Activated T-helper 2 cell treated with anti-CD3 and anti-CD28 coated beads, Interferon-gamma antibody, Interleukin-2, Interleukin-4, amounts not matched to agents 10 μg/mL and 5 μg/mL and 100 μg/mL, durations not matched to agents 14 hours and 24 hours and 36 hours (primary cell): ENCODE measurements at regions not wholly inside any gene's neighbourhood (a gene's known extent, or its start where the extent isn't known, plus 50 kb on each side); places are given as distances from the start of the nearest gene placed in this dataset.

Experiments
- DNase-seq: peaks from one replicate; pipeline ENCODE4 v3.0.0; 2021; ENCODE audit warnings: low spot score
- H3K27ac Mint-ChIP-seq: one replicate; pipeline ENCODE4 v1.8.0; 2021; ENCODE audit warnings: mixed read lengths
- H3K27me3 Mint-ChIP-seq: one replicate; pipeline ENCODE4 v1.8.0; 2021; ENCODE audit warnings: low read depth, mixed read lengths
- H3K36me3 Mint-ChIP-seq: one replicate; pipeline ENCODE4 v1.8.0; 2021; ENCODE audit warnings: low read depth, mixed read lengths
- H3K4me1 Mint-ChIP-seq: one replicate; pipeline ENCODE4 v1.8.0; 2021; ENCODE audit warnings: low read depth, mixed read lengths
- H3K4me3 Mint-ChIP-seq: one replicate; pipeline ENCODE4 v1.8.0; 2021; ENCODE audit warnings: low read depth, mild to moderate bottlenecking, moderate library complexity, mixed read lengths
- H3K9me3 Mint-ChIP-seq: one replicate; pipeline ENCODE4 v1.8.0; 2021; ENCODE audit warnings: mixed read lengths
- intact Hi-C: fragments of 100-400 bp; cut with micrococcal nuclease; formaldehyde crosslinking; loops from one replicate; pipeline ENCODE4 v1.15.1; 2023

DNA sequence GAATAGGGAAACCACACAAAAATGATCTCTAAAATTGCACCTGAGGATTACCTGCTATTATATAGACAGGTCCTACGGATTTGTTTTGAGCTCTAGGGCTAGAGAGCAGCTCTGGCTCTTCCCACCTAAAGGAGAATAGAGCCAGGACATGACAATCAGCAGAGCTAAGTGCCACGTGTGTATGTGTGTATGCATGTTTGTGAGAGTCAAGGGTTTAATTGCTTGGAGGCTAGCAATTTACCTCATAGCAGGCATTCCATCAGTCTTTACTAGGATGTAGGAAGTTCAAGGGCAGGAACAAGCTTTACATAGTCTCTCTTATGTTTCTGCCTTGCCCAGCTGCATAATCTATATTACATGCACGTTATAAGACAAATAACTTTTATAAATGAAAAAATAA lies 498.2 kb downstream of the NSUN3 start:
- Mint-ChIP-seq H3K9me3 (no peaks in the 10 kb centered on the region), H3K4me1 (no peaks in the 10 kb centered on the region), H3K27me3 (no peaks in the 10 kb centered on the region), H3K36me3 (no peaks in the 10 kb centered on the region), H3K27ac (no peak overlapping the region), H3K4me3 (no peak overlapping the region)
- no peak for DNase-seq
- intact Hi-C loops: no loop called here

DNA sequence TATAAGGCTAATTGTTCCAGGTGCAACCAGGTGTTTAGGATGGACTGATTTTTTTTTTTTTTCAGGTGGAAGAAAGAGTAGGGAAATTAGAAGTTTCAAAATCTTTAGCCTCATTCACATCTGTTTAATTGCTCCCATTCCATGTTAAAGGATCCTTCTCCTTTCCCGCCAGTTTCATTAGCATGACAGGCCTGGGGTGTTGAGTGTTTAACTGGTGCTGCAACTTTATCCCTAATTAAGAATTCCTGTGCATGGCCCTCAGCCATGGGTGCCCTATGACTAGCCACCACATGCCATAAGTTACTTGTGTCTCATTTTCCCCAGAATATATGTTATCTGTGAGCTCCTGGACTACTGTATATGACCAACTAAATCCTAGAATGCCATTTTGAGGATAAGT lies 501.4 kb downstream of the NSUN3 start:
- H3K9me3 Mint-ChIP-seq: peaks cover 5% of the 10 kb centered on the region
- H3K36me3 Mint-ChIP-seq: no peaks in the 10 kb centered on the region
- no peak for DNase-seq
- no peak overlapping the region for H3K4me3 Mint-ChIP-seq
- H3K4me1 Mint-ChIP-seq: no peaks in the 10 kb centered on the region
- no peak overlapping the region for H3K27ac Mint-ChIP-seq
- intact Hi-C loops: no loop called here
- H3K27me3 Mint-ChIP-seq: no peaks in the 10 kb centered on the region

DNA sequence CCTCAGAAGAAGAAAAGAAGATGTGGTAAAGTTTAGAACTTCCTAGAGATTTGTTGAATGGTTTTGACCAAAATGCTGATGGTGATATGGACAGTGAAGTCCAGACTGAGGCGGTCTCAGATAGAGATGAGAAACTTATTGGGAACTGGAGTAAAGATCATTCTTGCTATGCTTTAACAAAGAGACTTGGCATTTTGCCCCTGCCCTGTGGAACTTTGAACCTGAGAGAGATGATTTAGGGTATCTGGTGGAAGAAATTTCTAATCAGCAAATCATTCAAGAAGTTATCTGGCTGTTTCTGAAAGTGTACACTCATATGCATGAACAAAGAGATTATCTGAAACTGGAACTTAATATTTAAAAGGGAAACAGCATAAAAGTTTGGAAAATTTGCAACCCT lies 505.2 kb downstream of the NSUN3 start:
- Mint-ChIP-seq H3K27ac (no peak overlapping the region), H3K4me3 (no peak overlapping the region), H3K36me3 (no peaks in the 10 kb centered on the region), H3K4me1 (no peaks in the 10 kb centered on the region), H3K9me3 (peaks cover 7% of the 10 kb centered on the region), H3K27me3 (no peaks in the 10 kb centered on the region)
- intact Hi-C loops: no loop called here
- DNase-seq: no peak

DNA sequence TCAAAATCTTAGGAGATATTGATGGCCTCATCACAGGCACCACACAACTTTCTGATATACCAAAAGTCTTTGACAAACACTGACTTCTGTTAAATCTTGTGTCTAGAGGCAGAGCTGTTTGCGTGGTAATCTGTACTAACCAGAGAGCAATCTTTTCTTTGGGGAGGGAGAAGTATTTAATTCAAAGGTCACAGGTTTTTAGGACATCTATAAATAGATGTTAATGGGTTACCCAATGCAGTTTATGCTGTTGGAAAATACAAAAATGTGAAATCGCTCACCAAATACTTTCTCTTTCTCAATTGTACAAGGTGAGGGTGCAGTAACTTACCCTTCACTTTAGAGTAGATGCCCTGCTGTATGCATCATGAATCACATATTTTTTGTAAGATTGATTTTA lies 510.5 kb downstream of the NSUN3 start:
- H3K36me3 Mint-ChIP-seq: no peaks in the 10 kb centered on the region
- no peaks in the 10 kb centered on the region for H3K4me1 Mint-ChIP-seq
- H3K4me3 Mint-ChIP-seq: no peak overlapping the region
- peaks cover 14% of the 10 kb centered on the region for H3K9me3 Mint-ChIP-seq
- no peaks in the 10 kb centered on the region for H3K27me3 Mint-ChIP-seq
- no peak overlapping the region for H3K27ac Mint-ChIP-seq
- DNase-seq: no peak
- intact Hi-C loops: no loop called here

DNA sequence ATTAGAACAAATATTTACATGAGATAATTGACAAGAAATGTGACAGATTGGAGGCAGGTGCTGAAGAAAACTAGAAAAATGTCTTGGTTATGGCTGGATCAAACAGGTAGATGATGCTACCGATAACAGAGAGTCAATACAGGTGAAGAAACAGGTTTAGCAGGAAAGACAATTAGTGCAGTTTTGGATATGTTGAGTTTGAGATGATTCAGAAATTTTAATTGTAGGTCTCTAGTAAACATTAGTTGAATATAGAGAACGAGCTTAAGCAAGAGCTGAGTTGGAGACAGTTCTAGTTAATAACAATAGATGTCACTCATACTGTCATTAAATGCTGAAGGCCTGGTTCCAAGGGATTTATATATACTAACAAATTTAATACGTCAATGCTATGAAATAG lies 524.4 kb downstream of the NSUN3 start:
- H3K4me1 Mint-ChIP-seq: no peaks in the 10 kb centered on the region
- H3K9me3 Mint-ChIP-seq: peaks cover 19% of the 10 kb centered on the region
- intact Hi-C loops: no loop called here
- no peak overlapping the region for H3K4me3 Mint-ChIP-seq
- no peak for DNase-seq
- H3K27ac Mint-ChIP-seq: no peak overlapping the region
- H3K27me3 Mint-ChIP-seq: no peaks in the 10 kb centered on the region
- no peaks in the 10 kb centered on the region for H3K36me3 Mint-ChIP-seq

DNA sequence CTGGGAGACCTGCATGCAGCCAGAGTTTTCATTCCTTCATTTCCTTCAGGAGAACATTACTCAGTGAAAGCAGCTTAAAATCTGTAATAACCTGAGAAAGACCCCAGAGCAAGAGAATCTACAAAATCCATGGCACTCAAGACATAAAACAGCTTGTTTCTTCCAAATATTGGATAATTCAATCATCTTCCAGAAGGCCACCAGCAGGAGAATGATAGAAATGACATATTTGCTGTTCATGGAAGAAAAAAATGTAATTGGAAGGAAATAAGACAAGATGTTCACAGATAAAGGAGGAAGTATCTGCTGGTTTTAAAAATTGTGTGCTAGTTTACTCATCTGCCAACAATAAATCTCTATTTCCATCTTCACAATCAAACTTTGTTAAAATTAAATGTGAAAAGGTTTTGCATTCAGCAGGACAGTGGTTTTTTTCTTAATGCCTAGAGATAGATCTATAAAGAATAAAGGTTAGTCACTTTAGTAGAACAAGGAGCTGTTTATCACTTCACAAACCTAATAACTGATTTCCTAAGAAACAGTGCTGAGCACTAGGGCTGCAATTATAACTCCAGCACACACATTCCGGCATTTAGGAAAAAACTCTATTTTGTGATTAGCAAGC lies 530.8 kb downstream of the NSUN3 start:
- no peak overlapping the region for H3K4me3 Mint-ChIP-seq
- intact Hi-C loops: no loop called here
- H3K27me3 Mint-ChIP-seq: no peaks in the 10 kb centered on the region
- no peak overlapping the region for H3K27ac Mint-ChIP-seq
- peaks cover 9% of the 10 kb centered on the region for H3K9me3 Mint-ChIP-seq
- DNase-seq: no peak
- no peaks in the 10 kb centered on the region for H3K4me1 Mint-ChIP-seq
- no peaks in the 10 kb centered on the region for H3K36me3 Mint-ChIP-seq

DNA sequence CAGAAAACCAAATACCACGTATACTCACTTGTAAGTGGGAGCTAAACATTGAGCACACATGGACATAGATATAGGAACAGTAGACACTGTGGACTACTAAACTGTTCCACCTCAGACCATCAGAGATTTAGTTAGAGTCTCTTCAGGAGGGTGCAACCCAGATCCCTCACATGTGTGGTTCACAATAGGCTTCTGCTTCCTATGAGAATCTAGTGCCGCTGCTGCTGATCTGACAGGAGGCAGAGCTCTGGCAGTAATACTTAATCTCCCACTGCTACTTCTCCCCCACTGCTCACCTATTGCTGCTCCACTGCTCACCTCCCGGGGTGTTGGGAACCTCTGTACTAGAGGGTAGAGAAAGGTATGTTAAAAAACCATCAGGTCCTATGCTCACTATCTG lies 533.3 kb downstream of the NSUN3 start:
- no peak for DNase-seq
- Mint-ChIP-seq H3K27me3 (no peaks in the 10 kb centered on the region), H3K9me3 (peaks cover 4% of the 10 kb centered on the region), H3K36me3 (no peaks in the 10 kb centered on the region), H3K4me1 (no peaks in the 10 kb centered on the region), H3K4me3 (no peak overlapping the region), H3K27ac (no peak overlapping the region)
- intact Hi-C loops: no loop called here

DNA sequence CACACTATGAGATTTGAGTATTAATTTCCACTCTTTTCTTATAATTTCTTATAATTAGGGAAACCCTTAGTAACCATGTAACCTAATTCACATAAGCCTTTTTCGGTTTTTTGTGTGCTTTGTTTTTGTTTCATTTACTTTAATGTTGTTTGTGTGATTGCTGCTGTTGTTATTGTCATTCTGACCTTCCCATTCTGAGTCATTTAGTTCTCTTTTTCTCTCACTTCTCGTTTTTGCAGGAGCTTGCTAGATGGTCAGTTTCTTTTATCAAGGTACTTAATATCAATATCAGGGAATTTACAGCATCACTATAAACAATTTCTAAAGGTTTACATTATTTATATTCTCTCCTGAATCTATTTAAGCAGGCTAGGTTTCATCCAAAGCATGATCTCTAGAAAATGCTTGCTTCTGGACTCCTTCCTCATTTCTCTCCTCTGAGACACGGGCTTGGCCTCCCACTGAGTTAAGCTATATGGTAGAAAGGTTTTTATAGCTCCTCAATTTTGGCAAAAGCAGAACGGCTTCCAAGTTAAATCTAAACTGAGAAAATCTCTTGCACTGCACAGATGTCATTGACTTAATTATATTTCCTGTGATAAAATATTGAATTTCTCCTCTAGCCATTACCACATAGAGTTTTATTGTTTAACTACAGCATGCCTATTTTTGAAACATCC lies 534.2 kb downstream of the NSUN3 start:
- Mint-ChIP-seq H3K4me3 (no peak overlapping the region), H3K36me3 (no peaks in the 10 kb centered on the region), H3K27ac (no peak overlapping the region), H3K27me3 (no peaks in the 10 kb centered on the region), H3K9me3 (peaks cover 7% of the 10 kb centered on the region), H3K4me1 (no peaks in the 10 kb centered on the region)
- intact Hi-C loops: no loop called here
- no peak for DNase-seq

DNA sequence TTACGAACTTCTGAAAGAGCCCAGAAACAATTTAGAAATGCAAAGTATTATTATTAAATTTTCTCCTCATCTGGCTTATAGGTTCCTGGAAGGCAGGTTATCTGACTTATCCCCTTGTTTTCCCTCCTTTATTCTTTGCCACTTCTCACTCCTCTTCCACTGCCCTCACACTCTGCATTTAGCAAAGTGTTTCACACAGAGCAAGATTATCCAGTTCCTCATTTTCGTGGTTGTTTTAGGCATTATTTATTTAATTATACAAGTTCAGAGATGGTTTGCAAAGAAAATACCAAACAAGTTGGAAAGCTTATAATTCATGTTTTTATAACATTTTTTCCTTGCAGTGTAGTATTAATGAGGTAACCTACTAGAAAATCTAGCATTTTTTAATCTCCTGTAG lies 544.9 kb downstream of the NSUN3 start:
- Mint-ChIP-seq H3K4me3 (no peak overlapping the region), H3K27ac (no peak overlapping the region), H3K4me1 (no peaks in the 10 kb centered on the region), H3K9me3 (no peaks in the 10 kb centered on the region), H3K36me3 (no peaks in the 10 kb centered on the region), H3K27me3 (no peaks in the 10 kb centered on the region)
- no peak for DNase-seq
- intact Hi-C loops: no loop called here

DNA sequence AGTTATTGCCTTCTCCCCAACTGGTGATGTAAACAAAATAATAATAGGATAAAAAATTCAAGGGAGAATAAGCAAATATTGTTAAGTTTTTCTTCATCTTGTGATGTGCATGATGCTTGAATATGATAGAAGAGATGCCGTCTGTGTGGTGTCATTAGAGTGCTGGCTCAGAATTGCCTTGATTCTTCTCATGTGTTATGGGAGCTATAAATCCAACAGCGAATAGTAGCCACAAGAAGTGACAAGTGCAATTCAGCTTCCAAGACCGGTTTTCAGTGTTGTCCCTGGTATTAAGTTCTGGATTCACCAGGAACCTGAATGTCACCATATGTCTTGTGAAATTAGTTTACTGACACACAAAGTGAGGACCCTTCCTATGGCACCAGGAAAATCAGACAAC lies 547.0 kb downstream of the NSUN3 start:
- Mint-ChIP-seq H3K27ac (no peak overlapping the region), H3K9me3 (no peaks in the 10 kb centered on the region), H3K4me1 (no peaks in the 10 kb centered on the region), H3K36me3 (no peaks in the 10 kb centered on the region), H3K4me3 (no peak overlapping the region), H3K27me3 (no peaks in the 10 kb centered on the region)
- intact Hi-C loops: no loop called here
- no peak for DNase-seq

DNA sequence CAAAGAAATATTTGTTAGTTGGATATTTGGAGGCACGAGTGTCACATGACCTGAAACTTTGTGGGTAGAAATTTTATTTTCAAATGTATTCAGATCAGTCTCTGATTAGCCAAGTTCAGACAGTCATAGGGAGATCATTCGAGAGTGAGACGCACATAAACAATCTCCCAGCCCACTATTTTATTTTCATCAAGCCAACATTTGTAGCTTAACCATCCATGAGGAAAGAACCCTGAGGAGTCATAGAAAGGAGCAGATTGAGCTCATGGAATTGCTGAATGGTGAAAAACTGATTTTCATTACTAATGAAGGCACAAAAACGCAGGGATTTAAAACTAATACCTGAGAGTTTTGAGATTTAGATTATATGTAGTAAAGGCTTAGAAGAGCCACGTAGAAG lies 548.7 kb downstream of the NSUN3 start:
- Mint-ChIP-seq H3K27me3 (no peaks in the 10 kb centered on the region), H3K9me3 (no peaks in the 10 kb centered on the region), H3K4me3 (no peak overlapping the region), H3K27ac (no peak overlapping the region), H3K36me3 (no peaks in the 10 kb centered on the region), H3K4me1 (no peaks in the 10 kb centered on the region)
- intact Hi-C loops: no loop called here
- DNase-seq: no peak

DNA sequence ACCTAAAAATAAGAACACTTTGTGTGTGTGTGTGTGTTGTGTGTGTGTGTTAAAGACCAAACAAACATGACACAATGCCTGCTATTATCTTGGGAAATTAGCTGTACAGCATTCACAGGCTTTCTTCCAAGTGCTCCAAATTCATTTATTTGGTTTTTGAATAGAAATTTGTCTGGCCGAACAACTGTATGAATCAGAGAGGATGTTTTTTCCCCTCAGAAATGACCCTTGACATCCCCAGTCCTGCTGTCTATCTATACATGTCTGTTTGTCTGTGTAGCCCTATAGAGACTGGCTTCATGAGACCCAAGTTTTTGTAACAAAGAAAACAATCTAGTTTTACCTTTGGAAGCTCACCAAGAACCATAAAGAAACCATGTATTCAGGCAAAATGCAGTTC lies 549.8 kb downstream of the NSUN3 start:
- no peaks in the 10 kb centered on the region for H3K4me1 Mint-ChIP-seq
- DNase-seq: no peak
- H3K27ac Mint-ChIP-seq: no peak overlapping the region
- H3K27me3 Mint-ChIP-seq: no peaks in the 10 kb centered on the region
- no peak overlapping the region for H3K4me3 Mint-ChIP-seq
- intact Hi-C loops: no loop called here
- H3K36me3 Mint-ChIP-seq: no peaks in the 10 kb centered on the region
- H3K9me3 Mint-ChIP-seq: no peaks in the 10 kb centered on the region

DNA sequence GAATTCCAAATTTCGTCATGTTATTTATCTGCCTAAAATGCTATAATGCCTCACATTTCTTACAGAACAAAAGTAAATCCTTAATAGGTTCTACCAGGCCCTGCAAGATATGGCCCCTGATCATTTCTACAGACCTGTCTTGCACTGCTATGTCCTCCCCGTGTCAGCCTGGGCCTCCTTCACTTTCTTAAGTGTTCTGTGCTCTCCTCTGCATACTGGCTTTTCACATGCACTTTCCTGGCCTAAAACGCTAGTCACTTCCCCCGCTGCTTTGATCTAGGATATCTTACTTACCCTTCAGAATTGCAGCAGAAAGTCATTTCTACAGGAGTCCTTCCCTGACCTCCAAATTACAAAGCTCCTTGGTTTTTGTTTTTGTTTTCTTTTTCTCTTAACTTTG lies 551.3 kb downstream of the NSUN3 start:
- Mint-ChIP-seq H3K36me3 (no peaks in the 10 kb centered on the region), H3K9me3 (no peaks in the 10 kb centered on the region), H3K4me1 (no peaks in the 10 kb centered on the region), H3K27ac (no peak overlapping the region), H3K27me3 (no peaks in the 10 kb centered on the region), H3K4me3 (no peak overlapping the region)
- DNase-seq: no peak
- intact Hi-C loops: no loop called here
